HepG2 (cell line): ENCODE measurements at regions not wholly inside any gene's neighbourhood (a gene's known extent, or its start where the extent isn't known, plus 50 kb on each side); places are given as distances from the start of the nearest gene placed in this dataset.

Source experiments
- ATAC-seq: fragments of 200-7000 bp; cut with Tn5 transposase; 3 replicates; pipeline ENCODE4 v1.9.1; 2020; ENCODE audit warnings: mild to moderate bottlenecking, moderate library complexity
- BruUV-seq: library from RNA; stranded (reverse); fragments of 400-500 nt; replicated peaks from 2 replicates; lab custom pipeline; 2021; lab: Mats Ljungman, UMichigan
- CTCF ChIA-PET: fragments of 300-600 bp; formaldehyde crosslinking; extraction: SDS; loops from one replicate; lab custom pipeline; 2021; ENCODE audit warnings: low total read pairs, inconsistent platforms, low intra/inter-chr PET ratio; lab: Yijun Ruan, JAX
- POLR2A ChIA-PET: fragments of 350-600 bp; sonication (Branson Sonifier 250); formaldehyde crosslinking; loops from one replicate; lab custom pipeline; 2020; ENCODE audit warnings: antibody characterized with exemption, inconsistent platforms; lab: Yijun Ruan, JAX
- DNase-seq: peaks from one replicate; pipeline ENCODE4 v3.0.0-alpha.2; 2015; ENCODE audit warnings: low spot score
- FAIRE-seq: peaks from 3 replicates; lab custom pipeline; 2011; peaks lifted over from hg19 to GRCh38; lab: Jason Lieb, UNC
- H2AFZ ChIP-seq: one replicate; pipeline ENCODE4 v1.6.1; 2011; ENCODE audit warnings: low read length, inconsistent platforms
- H3K27ac ChIP-seq: fragments of 300-600 bp; 3 replicates; pipeline ENCODE4 v1.8.0; 2011; ENCODE audit warnings: mixed run types, mild to moderate bottlenecking, mixed read lengths, low read length, inconsistent platforms; ENCODE audit not compliant: insufficient read depth; ENCODE audit errors: extremely low read length
- H3K27me3 ChIP-seq, 2 experiments: fragments of 200-600 bp in 1 of 2; 2 replicates in 1 of 2; 3 replicates in 1 of 2; pipeline versions ENCODE4 v1.6.0 to v1.8.0; 2011; ENCODE audit warnings: low read length in 2 of 2, mild to moderate bottlenecking in 2 of 2, moderate library complexity in 2 of 2, inconsistent platforms in 1 of 2; ENCODE audit not compliant: insufficient read depth in 2 of 2, control insufficient read depth in 1 of 2
- H3K36me3 ChIP-seq, 2 experiments: fragments of 200-600 bp in 1 of 2; replicated peaks in 1 of 2; 2 replicates in 1 of 2; 3 replicates in 1 of 2; pipeline versions ENCODE4 v1.5.1 to v1.8.0; 2011; ENCODE audit warnings: low read length in 2 of 2, inconsistent platforms in 1 of 2; ENCODE audit not compliant: insufficient read depth in 2 of 2, control insufficient read depth in 1 of 2
- H3K4me1 ChIP-seq: 2 replicates; pipeline ENCODE4 v1.5.1; 2012; ENCODE audit warnings: low read length, inconsistent platforms; ENCODE audit not compliant: insufficient read depth
- H3K4me2 ChIP-seq: 2 replicates; pipeline ENCODE4 v1.6.0; 2011; ENCODE audit warnings: low read depth, low read length, inconsistent platforms
- H3K4me3 ChIP-seq, 3 experiments: fragments of 200-600 bp in 1 of 3; sonication (generic), shearing (Covaris generic) in 1 of 3; replicated peaks in 1 of 3; 2 replicates each; pipeline ENCODE4 v1.5.1; 2011 to 2016; ENCODE audit warnings: low read length in 3 of 3, inconsistent platforms in 2 of 3, low read depth in 2 of 3, mild to moderate bottlenecking in 2 of 3, control low read depth in 1 of 3, mixed read lengths in 1 of 3; ENCODE audit not compliant: insufficient read depth in 1 of 3
- H3K79me2 ChIP-seq: one replicate; pipeline ENCODE4 v1.6.1; 2011; ENCODE audit warnings: low read length, inconsistent platforms; ENCODE audit not compliant: insufficient read depth
- H3K9ac ChIP-seq: 2 replicates; pipeline ENCODE4 v1.6.0; 2011; ENCODE audit warnings: mild to moderate bottlenecking, low read depth, low read length, inconsistent platforms; ENCODE audit not compliant: insufficient read depth
- H3K9me3 ChIP-seq: 2 replicates; pipeline ENCODE4 v1.5.1; 2012; ENCODE audit warnings: mild to moderate bottlenecking, low read length
- H4K20me1 ChIP-seq: 2 replicates; pipeline ENCODE4 v1.6.0; 2011; ENCODE audit warnings: inconsistent platforms, mild to moderate bottlenecking, low read length, moderate library complexity; ENCODE audit not compliant: insufficient read depth
- ATF7 ChIP-seq, 2 experiments: fragments of 450-650 bp in 1 of 2; sonication (generic) in 1 of 2; formaldehyde crosslinking in 1 of 2; IDR thresholded peaks; 2 replicates each; pipeline versions ENCODE4 v1.4.0 to v1.6.1; 2016 to 2020; ENCODE audit warnings: antibody characterized with exemption in 1 of 2, mild to moderate bottlenecking in 1 of 2, missing genetic modification reagents in 1 of 2
- ETS1 ChIP-seq: sonication (generic); formaldehyde crosslinking; IDR thresholded peaks from 2 replicates; pipeline ENCODE4 v1.4.0; 2020; ENCODE audit warnings: missing genetic modification reagents
- HDAC2 ChIP-seq: sonication (generic); formaldehyde crosslinking; IDR thresholded peaks from 2 replicates; pipeline ENCODE4 v1.4.0; 2020; ENCODE audit warnings: missing genetic modification reagents
- POGZ ChIP-seq: sonication (generic); formaldehyde crosslinking; IDR thresholded peaks from 2 replicates; pipeline ENCODE4 v1.4.0; 2020; ENCODE audit warnings: mild to moderate bottlenecking, missing genetic modification reagents
- PRMT3 ChIP-seq: sonication (generic); formaldehyde crosslinking; IDR thresholded peaks from 2 replicates; pipeline ENCODE4 v1.8.1; 2022; ENCODE audit warnings: low read depth, mild to moderate bottlenecking, moderate library complexity, missing genetic modification reagents, borderline replicate concordance
- TOPORS ChIP-seq: sonication (generic); formaldehyde crosslinking; IDR thresholded peaks from 2 replicates; pipeline ENCODE4 v1.8.0; 2023; ENCODE audit warnings: mild to moderate bottlenecking, missing genetic modification reagents
- ZSCAN25 ChIP-seq: sonication (generic); formaldehyde crosslinking; IDR thresholded peaks from 2 replicates; pipeline ENCODE4 v1.8.0; 2022; ENCODE audit warnings: mild to moderate bottlenecking, missing genetic modification reagents
- WGBS: methylation state at CpG from one replicate; pipeline ENCODE4 v1.1.6; 2017; ENCODE audit warnings: low lambda C conversion rate; 5-methylcytosine and 5-hydroxymethylcytosine counted together
- in situ Hi-C: cut with HindIII; loops from 2 replicates; pipeline ENCODE4 v1.10.0; 2017; ENCODE audit warnings: low pct_unique_long_range_greater_than_20kb; ENCODE audit not compliant: extremely low pct_ligation_motif_present
- intact Hi-C: fragments of 100-400 bp; cut with micrococcal nuclease; formaldehyde crosslinking; loops from one replicate; pipeline ENCODE4 v1.10.0; 2022; ENCODE audit not compliant: unreplicated experiment
- TF ChIP-seq, protein P1 (sequence below), 2 experiments: sonication (generic) in 1 of 2; formaldehyde crosslinking in 1 of 2; IDR thresholded peaks; 2 replicates each; pipeline versions ENCODE4 v1.4.0 to v1.6.1; 2016 to 2020; ENCODE audit warnings: borderline replicate concordance in 1 of 2, low read depth in 1 of 2, mild to moderate bottlenecking in 1 of 2, missing genetic modification reagents in 1 of 2
- TF ChIP-seq, protein P2 (sequence below): sonication (generic); formaldehyde crosslinking; IDR thresholded peaks from 2 replicates; pipeline ENCODE4 v1.4.0; 2020; ENCODE audit warnings: missing genetic modification reagents

DNA sequence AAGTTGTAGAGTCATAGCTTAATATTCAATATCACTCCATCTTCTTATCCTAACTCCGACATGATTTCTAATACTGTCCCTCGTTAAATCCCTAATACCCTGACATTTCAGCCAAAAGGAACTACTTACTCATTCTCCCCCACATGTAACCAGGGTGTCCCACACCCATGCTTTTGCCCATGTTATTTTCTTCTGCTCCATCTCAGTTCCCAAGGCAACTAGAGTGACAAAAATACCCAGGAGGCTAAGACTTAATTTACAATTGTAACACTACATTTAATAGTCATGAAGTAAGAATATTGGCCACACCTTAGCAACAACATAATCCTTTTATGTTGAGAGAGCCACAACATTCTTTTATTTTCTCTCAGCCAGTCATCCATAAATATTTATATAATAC lies 248.5 kb upstream of the TGFBR2 start (continued):
- TF ChIP-seq ATF7 (IDR thresholded peaks at IDR 0.05) = no peak
- no peak for TF ChIP-seq ATF7 (CRISPR knock-in tag; IDR thresholded peaks at IDR 0.05)

- DNase-seq (no peak), FAIRE-seq (no peak), ATAC-seq (no peak)
- H3K79me2 ChIP-seq = no peaks in the 10 kb centered on the region
- 97% methylated on average over 3 of the region's 3 CpGs for WGBS
- ChIA-PET POLR2A (no interaction called here), CTCF (no interaction called here)
- H3K4me1 ChIP-seq = peaks cover 29% of the 10 kb centered on the region
- no peak for TF ChIP-seq POGZ (CRISPR knock-in tag)
- no peak for TF ChIP-seq PRMT3 (CRISPR knock-in tag)
- TF ChIP-seq ZSCAN25 (CRISPR knock-in tag) = no peak
- BruUV-seq = no TSS peak
- no peak overlapping the region for H3K27ac ChIP-seq
- H3K27me3 ChIP-seq = no peaks in the 10 kb centered on the region
- no peaks in the 10 kb centered on the region for H3K9me3 ChIP-seq
- no peaks in the 10 kb centered on the region for H3K36me3 ChIP-seq
- H3K4me3 ChIP-seq = no peak overlapping the region
- H3K9ac ChIP-seq = no peak overlapping the region
- H2AFZ ChIP-seq = no peak overlapping the region
- no peak overlapping the region for H3K4me2 ChIP-seq
- in situ Hi-C loops (no loop called here), intact Hi-C loops (no loop called here)
- H4K20me1 ChIP-seq = no peaks in the 10 kb centered on the region
Measured at GRCh38 chr3:30358871-30359270, 247.5 kb upstream of the TGFBR2 start.

- no peak overlapping the region for H3K4me3 ChIP-seq
- H3K9ac ChIP-seq = no peak overlapping the region
- no peaks in the 10 kb centered on the region for H4K20me1 ChIP-seq
- in situ Hi-C loops (no loop called here), intact Hi-C loops (no loop called here)
- BruUV-seq = no TSS peak
- no peak overlapping the region for H3K4me2 ChIP-seq
- CTCF ChIA-PET = no interaction called here
- ATAC-seq (no peak), DNase-seq (no peak), FAIRE-seq (no peak)
- peaks cover 16% of the 10 kb centered on the region for H3K4me1 ChIP-seq
- no peaks in the 10 kb centered on the region for H3K27me3 ChIP-seq
- no peaks in the 10 kb centered on the region for H3K36me3 ChIP-seq
- TF ChIP-seq ETS1 (CRISPR knock-in tag) (no peak), HDAC2 (CRISPR knock-in tag) (no peak), TOPORS (CRISPR knock-in tag) (no peak)
- TF ChIP-seq, protein P1, sequence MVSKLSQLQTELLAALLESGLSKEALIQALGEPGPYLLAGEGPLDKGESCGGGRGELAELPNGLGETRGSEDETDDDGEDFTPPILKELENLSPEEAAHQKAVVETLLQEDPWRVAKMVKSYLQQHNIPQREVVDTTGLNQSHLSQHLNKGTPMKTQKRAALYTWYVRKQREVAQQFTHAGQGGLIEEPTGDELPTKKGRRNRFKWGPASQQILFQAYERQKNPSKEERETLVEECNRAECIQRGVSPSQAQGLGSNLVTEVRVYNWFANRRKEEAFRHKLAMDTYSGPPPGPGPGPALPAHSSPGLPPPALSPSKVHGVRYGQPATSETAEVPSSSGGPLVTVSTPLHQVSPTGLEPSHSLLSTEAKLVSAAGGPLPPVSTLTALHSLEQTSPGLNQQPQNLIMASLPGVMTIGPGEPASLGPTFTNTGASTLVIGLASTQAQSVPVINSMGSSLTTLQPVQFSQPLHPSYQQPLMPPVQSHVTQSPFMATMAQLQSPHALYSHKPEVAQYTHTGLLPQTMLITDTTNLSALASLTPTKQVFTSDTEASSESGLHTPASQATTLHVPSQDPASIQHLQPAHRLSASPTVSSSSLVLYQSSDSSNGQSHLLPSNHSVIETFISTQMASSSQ (IDR thresholded peaks at IDR 0.05; ENCODE audit: low read depth) = no peak
- TF ChIP-seq, protein P1 (CRISPR knock-in tag; IDR thresholded peaks at IDR 0.05; ENCODE audit: borderline replicate concordance) = no peak
- TF ChIP-seq, protein P2, sequence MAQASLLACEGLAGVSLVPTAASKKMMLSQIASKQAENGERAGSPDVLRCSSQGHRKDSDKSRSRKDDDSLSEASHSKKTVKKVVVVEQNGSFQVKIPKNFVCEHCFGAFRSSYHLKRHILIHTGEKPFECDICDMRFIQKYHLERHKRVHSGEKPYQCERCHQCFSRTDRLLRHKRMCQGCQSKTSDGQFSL (CRISPR knock-in tag) = no peak
- POLR2A ChIA-PET = no interaction called here
- no peak overlapping the region for H3K27ac ChIP-seq
- no peaks in the 10 kb centered on the region for H3K9me3 ChIP-seq
- H2AFZ ChIP-seq = peak overlapping the region; percentile 3
- H3K79me2 ChIP-seq = no peaks in the 10 kb centered on the region
Measured at GRCh38 chr3:30368978-30369377, 237.4 kb upstream of the TGFBR2 start.
